ENCODE measurements at regions not wholly inside any gene's neighbourhood (a gene's known extent, or its start where the extent isn't known, plus 50 kb on each side); places are given as distances from the start of the nearest gene placed in this dataset.

- TF ChIP-seq CTCF (tag by site-specific recombination; IDR thresholded peaks at IDR 0.05) = no peak
- TF ChIP-seq ZNF510 (tag by site-specific recombination; IDR thresholded peaks at IDR 0.05; ENCODE audit: insufficient replicate concordance) = no peak
- no peak for TF ChIP-seq ZNF580 (tag by site-specific recombination; IDR thresholded peaks at IDR 0.05)
- no peak for TF ChIP-seq HOXA7 (CRISPR knock-in tag; IDR thresholded peaks at IDR 0.05; ENCODE audit: borderline replicate concordance)
- no peak for TF ChIP-seq ELK4 (IDR thresholded peaks at IDR 0.05; ENCODE audit: borderline replicate concordance, low read depth, low read length)
These were observed 72.0 kb upstream of the CD96 start for GRCh38 chr3:111470032-111470431.

All from HEK293 (cell line).